IMR-90 (cell line): ENCODE measurements at regions not wholly inside any gene's neighbourhood (a gene's known extent, or its start where the extent isn't known, plus 50 kb on each side); places are given as distances from the start of the nearest gene placed in this dataset.
A peak's percentile ranks its signal among the peaks of the same experiment; 100 is the strongest.

ENCODE experiments used
- ATAC-seq: fragments of 200-7000 bp; cut with Tn5 transposase; 2 replicates; pipeline ENCODE4 v1.9.1; 2020; ENCODE audit warnings: low read depth, mild to moderate bottlenecking, moderate library complexity
- BruUV-seq: library from RNA; stranded (reverse); fragments of 400-500 nt; replicated peaks from 2 replicates; lab custom pipeline; 2021; lab: Mats Ljungman, UMichigan
- CTCF ChIA-PET: fragments of 300-600 bp; formaldehyde crosslinking; extraction: SDS; loops from one replicate; lab custom pipeline; 2021; ENCODE audit warnings: antibody characterized with exemption; lab: Yijun Ruan, JAX
- POLR2A ChIA-PET: fragments of 300-600 bp; sonication (Branson Sonifier 250); formaldehyde crosslinking; loops from one replicate; lab custom pipeline; 2022; ENCODE audit warnings: antibody characterized with exemption; ENCODE audit not compliant: unreplicated experiment; lab: Charles Lee
- DNase-seq: peaks from one replicate; pipeline ENCODE4 v3.0.0; 2013
- H2AFZ ChIP-seq: replicated peaks from 2 replicates; pipeline ENCODE3; 2013; ENCODE audit warnings: low read length, mild to moderate bottlenecking; ENCODE audit not compliant: poor library complexity
- H2AK5ac ChIP-seq: 2 replicates; pipeline ENCODE4 v1.6.1; 2013; ENCODE audit warnings: low read depth, low read length, inconsistent platforms
- H2AK9ac ChIP-seq: replicated peaks from 2 replicates; pipeline ENCODE3; 2013; ENCODE audit warnings: mild to moderate bottlenecking, low read depth, low read length, moderate library complexity; ENCODE audit not compliant: poor library complexity
- H2BK120ac ChIP-seq: 2 replicates; pipeline ENCODE4 v1.6.1; 2013; ENCODE audit warnings: low read depth, low read length, inconsistent platforms
- H2BK15ac ChIP-seq: 3 replicates; pipeline ENCODE4 v1.6.1; 2013; ENCODE audit warnings: low read depth, low read length, inconsistent platforms
- H2BK20ac ChIP-seq: 2 replicates; pipeline ENCODE4 v1.6.1; 2013; ENCODE audit warnings: low read depth, mild to moderate bottlenecking, inconsistent platforms, low read length, moderate library complexity
- H2BK5ac ChIP-seq: 2 replicates; pipeline ENCODE4 v1.6.1; 2013; ENCODE audit warnings: mild to moderate bottlenecking, low read depth, low read length, inconsistent platforms; ENCODE audit not compliant: poor library complexity, severe bottlenecking
- H3K14ac ChIP-seq: replicated peaks from 2 replicates; pipeline ENCODE4 v1.6.1; 2013; ENCODE audit warnings: low read depth, low read length, inconsistent platforms
- H3K18ac ChIP-seq: 2 replicates; pipeline ENCODE4 v1.6.1; 2013; ENCODE audit warnings: low read depth, low read length, control low read depth
- H3K23ac ChIP-seq: 2 replicates; pipeline ENCODE4 v1.6.1; 2013; ENCODE audit warnings: low read depth, low read length, inconsistent platforms
- H3K27ac ChIP-seq: 2 replicates; pipeline ENCODE4 v1.5.1; 2013; ENCODE audit warnings: mild to moderate bottlenecking, control low read depth, low read length; ENCODE audit not compliant: insufficient read depth
- H3K27me3 ChIP-seq: 2 replicates; pipeline ENCODE4 v1.6.1; 2013; ENCODE audit warnings: low read length; ENCODE audit not compliant: control insufficient read depth, insufficient read depth
- H3K36me3 ChIP-seq: 2 replicates; pipeline ENCODE4 v1.6.1; 2013; ENCODE audit warnings: low read length, mixed read lengths; ENCODE audit not compliant: control insufficient read depth, insufficient read depth
- H3K4ac ChIP-seq: 2 replicates; pipeline ENCODE4 v1.6.1; 2013; ENCODE audit warnings: low read depth, low read length, inconsistent platforms
- H3K4me1 ChIP-seq: 2 replicates; pipeline ENCODE4 v1.6.1; 2013; ENCODE audit warnings: low read length, mixed read lengths; ENCODE audit not compliant: control insufficient read depth, insufficient read depth
- H3K4me2 ChIP-seq: 2 replicates; pipeline ENCODE4 v1.6.1; 2013; ENCODE audit warnings: low read depth, mild to moderate bottlenecking, control low read depth, low read length, moderate library complexity
- H3K4me3 ChIP-seq: 2 replicates; pipeline ENCODE4 v1.5.1; 2013; ENCODE audit warnings: low read depth, mild to moderate bottlenecking, control low read depth, low read length, moderate library complexity; ENCODE audit not compliant: insufficient read depth
- H3K56ac ChIP-seq: 2 replicates; pipeline ENCODE4 v1.6.1; 2013; ENCODE audit warnings: low read length, inconsistent platforms; ENCODE audit not compliant: insufficient read depth; ENCODE audit errors: extremely low read depth
- H3K79me1 ChIP-seq, 2 experiments: 2 replicates each; pipeline ENCODE4 v1.6.1; 2013; ENCODE audit warnings: low read length in 2 of 2, inconsistent platforms in 1 of 2, low read depth in 1 of 2
- H3K9ac ChIP-seq: 2 replicates; pipeline ENCODE4 v1.6.1; 2013; ENCODE audit warnings: low read depth, low read length, control low read depth
- H3K9me1 ChIP-seq: 2 replicates; pipeline ENCODE4 v1.6.1; 2013; ENCODE audit warnings: low read length, inconsistent platforms; ENCODE audit not compliant: insufficient read depth
- H3K9me3 ChIP-seq: 2 replicates; pipeline ENCODE4 v1.6.1; 2013; ENCODE audit warnings: low read length; ENCODE audit not compliant: control insufficient read depth, insufficient read depth
- H4K20me1 ChIP-seq: 2 replicates; pipeline ENCODE4 v1.6.1; 2013; ENCODE audit warnings: low read length, inconsistent platforms; ENCODE audit not compliant: insufficient read depth
- H4K5ac ChIP-seq: 2 replicates; pipeline ENCODE4 v1.6.1; 2013; ENCODE audit warnings: mild to moderate bottlenecking, low read depth, low read length, control low read depth
- H4K8ac ChIP-seq, 2 experiments: 2 replicates each; pipeline ENCODE4 v1.6.1; 2013; ENCODE audit warnings: low read depth in 2 of 2, low read length in 2 of 2, control low read depth in 1 of 2, inconsistent platforms in 1 of 2
- H4K91ac ChIP-seq: 2 replicates; pipeline ENCODE4 v1.6.1; 2013; ENCODE audit warnings: low read depth, low read length, inconsistent platforms; ENCODE audit not compliant: insufficient read depth
- BHLHE40 ChIP-seq: fragments of 150-350 bp; IDR thresholded peaks from 2 replicates; pipeline ENCODE4 v1.6.1; 2016; ENCODE audit warnings: mild to moderate bottlenecking, low read depth, low read length
- ELK1 ChIP-seq: fragments of 150-350 bp; IDR thresholded peaks from 2 replicates; pipeline ENCODE4 v1.6.1; 2016; ENCODE audit warnings: low read depth, mild to moderate bottlenecking, low read length, moderate library complexity, borderline replicate concordance
- MAZ ChIP-seq: IDR thresholded peaks from 2 replicates; pipeline ENCODE4 v1.6.1; 2012; ENCODE audit warnings: low read depth, mild to moderate bottlenecking, low read length, improper control_type of control experiment, moderate library complexity, borderline replicate concordance
- USF2 ChIP-seq: fragments of 150-350 bp; IDR thresholded peaks from 2 replicates; pipeline ENCODE4 v1.6.1; 2017; ENCODE audit warnings: mild to moderate bottlenecking, antibody characterized with exemption, low read length, low read depth
- WGBS, 2 experiments: methylation state at CpG; one replicate each; pipeline versions ENCODE4 v1.1.5 to v1.1.7; 2013; ENCODE audit warnings: missing lambda C conversion rate in 2 of 2; ENCODE audit not compliant: insufficient read length in 1 of 2; ENCODE audit errors: extremely low coverage in 2 of 2; 5-methylcytosine and 5-hydroxymethylcytosine counted together
- dilution Hi-C: fragments of 300-500 bp; cut with HindIII; formaldehyde crosslinking; loops from one replicate; pipeline ENCODE4 v1.14.3; 2018; ENCODE audit warnings: low sequenced_read_pairs; ENCODE audit not compliant: unreplicated experiment
- in situ Hi-C: fragments of 300-500 bp; cut with MboI; formaldehyde crosslinking; loops from 3 replicates; pipeline ENCODE4 v1.14.3; 2019; ENCODE audit warnings: low sequenced_read_pairs, inconsistent platforms, mixed read lengths
- intact Hi-C: fragments of 100-400 bp; cut with micrococcal nuclease; formaldehyde crosslinking; loops from 2 replicates; pipeline ENCODE4 v1.10.0; 2022

- ChIA-PET CTCF (interaction anchor here (1.0 kb wide), 1 partner anchor 17 kb away, joined by 3 read pairs; no protein-coding TSS in a partner anchor), POLR2A (no interaction called here)
- Histone ChIP-seq H3K9ac (peak overlapping the region; percentile 64; the same call in 1 of the 2 replicates), H2AK5ac (peak overlapping the region; percentile 95), H2BK20ac (peak overlapping the region; percentile 98), H2BK15ac (peak overlapping the region; percentile 91; the same call in 2 of the 3 replicates), H4K91ac (peak overlapping the region; percentile 98), H4K5ac (peak overlapping the region; percentile 79), H3K4me1 (peaks cover 35% of the 10 kb centered on the region), H3K4me3 (no peak overlapping the region), H4K20me1 (no peaks in the 10 kb centered on the region), H3K4me2 (peak overlapping the region; percentile 39; the same call in 1 of the 2 replicates), H2BK120ac (peak overlapping the region; percentile 98), H3K9me1 (peaks cover 20% of the 10 kb centered on the region), H2BK5ac (peak overlapping the region; percentile 93), H3K56ac (peak overlapping the region; percentile 69; the same call in 1 of the 2 replicates), H3K23ac (peak overlapping the region; percentile 85), H3K18ac (peak overlapping the region; percentile 96), H3K14ac (peak overlapping the region; percentile 94), H2AFZ (peak overlapping the region; percentile 38), H3K27me3 (no peaks in the 10 kb centered on the region), H3K27ac (peak overlapping the region; percentile 95), H3K9me3 (no peaks in the 10 kb centered on the region), H3K79me1 (no peaks in the 10 kb centered on the region), H3K4ac (peak overlapping the region; percentile 98), H2AK9ac (peak overlapping the region; percentile 80), H3K36me3 (no peaks in the 10 kb centered on the region), H4K8ac (peak overlapping the region; percentile 80 to 87)
- peak; percentile 84 for ATAC-seq
- WGBS, 2 experiments: 0% methylated on average over 2 of the region's 4 CpGs; no CpG with 5 or more reads in 1 of the 2 experiments
- in situ Hi-C loops (no loop called here), intact Hi-C loops (loop anchor here (1.0 to 5.0 kb wide), 3 partner anchors 44 to 183 kb away; no protein-coding TSS in a partner anchor), dilution Hi-C loops (no loop called here)
- DNase-seq: peak; percentile 91
- no TSS peak for BruUV-seq
- no peak for TF ChIP-seq ELK1
- peak; percentile 47; the same call in 1 of the 2 replicates for TF ChIP-seq USF2
- TF ChIP-seq BHLHE40: peak; percentile 76
- TF ChIP-seq MAZ: peak; percentile 19; the same call in 1 of the 2 replicates
Observed at GRCh38 chr17:31740611-31741082, 118.4 kb downstream of the COPRS start.
